Ectodermal cell (in vitro differentiated cells): ENCODE measurements at regions not wholly inside any gene's neighbourhood (a gene's known extent, or its start where the extent isn't known, plus 50 kb on each side); places are given as distances from the start of the nearest gene placed in this dataset.
"Not testable (repeated sequence)": the region's sequence is repeated elsewhere in the genome, so short reads cannot be mapped to it uniquely, and the experiment has no call there.

Source experiments
- H3K27ac ChIP-seq: 2 replicates; pipeline ENCODE4 v1.7.0; 2013; ENCODE audit warnings: mild to moderate bottlenecking, low read depth, low read length; ENCODE audit not compliant: insufficient read depth, poor library complexity, severe bottlenecking
- H3K27me3 ChIP-seq: 2 replicates; pipeline ENCODE4 v1.7.0; 2013; ENCODE audit warnings: mild to moderate bottlenecking, low read length; ENCODE audit not compliant: insufficient read depth, control insufficient read depth, poor library complexity, severe bottlenecking
- H3K36me3 ChIP-seq: one replicate; pipeline ENCODE4 v1.7.0; 2013; ENCODE audit warnings: low read length; ENCODE audit not compliant: control insufficient read depth, insufficient read depth
- H3K4me1 ChIP-seq: one replicate; pipeline ENCODE4 v1.7.0; 2013; ENCODE audit warnings: low read length; ENCODE audit not compliant: control insufficient read depth, insufficient read depth
- H3K4me3 ChIP-seq: 2 replicates; pipeline ENCODE4 v1.7.0; 2013; ENCODE audit warnings: low read depth, low read length, control low read depth; ENCODE audit not compliant: insufficient read depth
- H3K9me3 ChIP-seq: 2 replicates; pipeline ENCODE4 v1.7.0; 2013; ENCODE audit warnings: mild to moderate bottlenecking, low read length, moderate library complexity; ENCODE audit not compliant: control insufficient read depth
- WGBS, 2 experiments: methylation state at CpG; one replicate each; pipeline ENCODE4 v1.1.7; 2013; ENCODE audit warnings: missing lambda C conversion rate in 2 of 2; 5-methylcytosine and 5-hydroxymethylcytosine counted together

GRCh38 chr18:21960189-21960588 is 209.2 kb upstream of the GATA6 start:
- Histone ChIP-seq H3K4me1 (no peaks in the 10 kb centered on the region), H3K4me3 (no peak overlapping the region), H3K27me3 (no peaks in the 10 kb centered on the region), H3K36me3 (no peaks in the 10 kb centered on the region), H3K9me3 (no peaks in the 10 kb centered on the region), H3K27ac (no peak overlapping the region)
- WGBS, 2 experiments = 91 to 94% methylated on average over 8 of the region's 8 CpGs

- H3K27ac ChIP-seq = no peak overlapping the region
- H3K4me1 ChIP-seq = no peaks in the 10 kb centered on the region
- H3K9me3 ChIP-seq = no peaks in the 10 kb centered on the region
- 91 to 96% methylated on average over 5 of the region's 5 CpGs for WGBS, 2 experiments
- H3K36me3 ChIP-seq = no peaks in the 10 kb centered on the region
- H3K27me3 ChIP-seq = no peaks in the 10 kb centered on the region
- no peak overlapping the region for H3K4me3 ChIP-seq
Measured at GRCh38 chr18:21963336-21963735, 206.1 kb upstream of the GATA6 start.

- Histone ChIP-seq H3K27ac (no peak overlapping the region), H3K9me3 (no peaks in the 10 kb centered on the region), H3K27me3 (no peaks in the 10 kb centered on the region), H3K36me3 (no peaks in the 10 kb centered on the region), H3K4me1 (no peaks in the 10 kb centered on the region), H3K4me3 (no peak overlapping the region)
- WGBS, 2 experiments = 92 to 93% methylated on average over 4 of the region's 4 CpGs
Measured at GRCh38 chr18:21968338-21968737, 201.1 kb upstream of the GATA6 start.

DNA sequence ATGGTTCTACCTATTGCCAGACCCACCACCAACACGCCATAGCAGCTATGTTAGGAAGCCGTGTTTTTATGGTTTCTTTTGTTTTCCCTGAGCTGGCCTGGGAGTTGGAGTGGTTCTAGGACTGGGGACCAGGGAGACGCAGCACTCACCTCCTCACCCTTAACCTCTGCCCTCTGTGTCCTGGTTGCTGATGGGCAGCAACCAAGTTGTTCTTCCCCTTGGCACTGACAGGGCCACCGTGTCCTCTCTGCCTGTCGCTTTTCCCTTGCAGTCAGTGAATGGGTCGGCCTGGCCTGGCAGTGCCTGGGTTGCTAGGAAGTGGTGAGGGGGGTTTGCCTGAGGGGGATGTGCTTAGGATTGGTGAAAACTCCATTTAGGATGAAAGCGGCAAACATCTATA is 197.1 kb upstream of the GATA6 start:
- H3K36me3 ChIP-seq = no peaks in the 10 kb centered on the region
- H3K9me3 ChIP-seq = no peaks in the 10 kb centered on the region
- no peaks in the 10 kb centered on the region for H3K27me3 ChIP-seq
- H3K4me3 ChIP-seq = no peak overlapping the region
- 92 to 96% methylated on average over 6 to 7 of the region's 7 CpGs for WGBS, 2 experiments
- no peaks in the 10 kb centered on the region for H3K4me1 ChIP-seq
- no peak overlapping the region for H3K27ac ChIP-seq

- peaks cover 12% of the 10 kb centered on the region for H3K4me1 ChIP-seq
- WGBS, 2 experiments = 97 to 100% methylated on average over 1 of the region's 1 CpG
- H3K9me3 ChIP-seq, H3K27ac ChIP-seq, H3K27me3 ChIP-seq, H3K4me3 ChIP-seq, H3K36me3 ChIP-seq: not testable (repeated sequence)
Measured at GRCh38 chr18:21975954-21976353, 193.4 kb upstream of the GATA6 start.

- H3K4me1 ChIP-seq = peaks cover 17% of the 10 kb centered on the region
- no peak overlapping the region for H3K27ac ChIP-seq
- 63 to 70% methylated on average over 12 to 13 of the region's 13 CpGs for WGBS, 2 experiments
- H3K4me3 ChIP-seq = no peak overlapping the region
- no peaks in the 10 kb centered on the region for H3K36me3 ChIP-seq
- no peaks in the 10 kb centered on the region for H3K27me3 ChIP-seq
- H3K9me3 ChIP-seq = no peaks in the 10 kb centered on the region
Measured at GRCh38 chr18:21978546-21979170, 190.7 kb upstream of the GATA6 start.

GRCh38 chr18:21979171-21979560 is 190.2 kb upstream of the GATA6 start:
- peaks cover 17% of the 10 kb centered on the region for H3K4me1 ChIP-seq
- WGBS, 2 experiments = 49 to 69% methylated on average over 4 of the region's 4 CpGs
- H3K27me3 ChIP-seq = no peaks in the 10 kb centered on the region
- no peaks in the 10 kb centered on the region for H3K9me3 ChIP-seq
- no peak overlapping the region for H3K27ac ChIP-seq
- H3K4me3 ChIP-seq = no peak overlapping the region
- no peaks in the 10 kb centered on the region for H3K36me3 ChIP-seq

DNA sequence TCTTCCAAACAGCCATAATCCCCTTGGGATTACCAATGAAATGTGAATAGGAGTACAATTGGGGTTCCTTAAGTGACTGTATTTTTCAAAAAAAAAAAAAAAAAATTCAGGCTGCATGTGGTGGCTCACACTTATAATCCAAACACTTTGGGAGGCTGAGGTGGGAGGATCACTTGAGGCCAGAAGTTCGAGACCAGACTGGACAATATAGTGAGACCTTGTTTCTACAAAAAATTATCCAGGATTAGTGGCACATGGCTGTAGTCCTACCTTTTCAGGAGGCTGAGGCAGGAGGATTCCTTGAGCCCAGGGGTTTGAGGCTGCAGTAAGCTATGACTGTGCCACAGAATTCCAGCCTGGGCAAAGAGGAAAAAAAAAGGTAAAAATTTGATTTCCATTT is 189.6 kb upstream of the GATA6 start:
- 96 to 100% methylated on average over 1 of the region's 1 CpG for WGBS, 2 experiments
- Histone ChIP-seq H3K36me3 (no peaks in the 10 kb centered on the region), H3K27ac (no peak overlapping the region), H3K4me1 (peaks cover 17% of the 10 kb centered on the region), H3K9me3 (no peaks in the 10 kb centered on the region), H3K4me3 (no peak overlapping the region), H3K27me3 (no peaks in the 10 kb centered on the region)

- H3K4me1 ChIP-seq = peaks cover 17% of the 10 kb centered on the region
- H3K27me3 ChIP-seq = no peaks in the 10 kb centered on the region
- no peak overlapping the region for H3K27ac ChIP-seq
- H3K4me3 ChIP-seq = no peak overlapping the region
- no peaks in the 10 kb centered on the region for H3K9me3 ChIP-seq
- WGBS, 2 experiments = 77 to 78% methylated on average over 5 of the region's 5 CpGs
- H3K36me3 ChIP-seq = no peaks in the 10 kb centered on the region
Measured at GRCh38 chr18:21980744-21981143, 188.6 kb upstream of the GATA6 start.

DNA sequence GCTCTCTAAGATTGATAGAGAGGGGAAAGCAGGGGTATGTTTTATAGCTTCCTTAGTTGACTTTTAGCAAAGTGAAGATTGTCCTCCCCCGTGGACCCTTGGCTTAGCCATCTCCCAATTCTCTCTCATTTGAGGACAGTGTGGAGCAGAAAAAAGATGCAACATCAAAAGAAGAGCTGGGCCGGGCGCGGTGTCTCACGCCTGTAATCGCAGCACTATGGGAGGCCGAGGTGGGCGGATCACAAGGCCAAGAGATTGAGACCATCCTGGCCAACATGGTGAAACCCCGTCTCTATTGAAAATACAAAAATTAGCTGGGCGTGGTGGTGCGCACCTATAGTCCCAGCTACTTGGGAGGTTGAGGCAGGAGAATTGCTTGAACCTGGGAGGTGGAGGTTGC is 187.9 kb upstream of the GATA6 start:
- H3K36me3 ChIP-seq, H3K27me3 ChIP-seq, H3K4me3 ChIP-seq, H3K9me3 ChIP-seq, H3K27ac ChIP-seq: not testable (repeated sequence)
- WGBS, 2 experiments = 89 to 95% methylated on average over 11 of the region's 11 CpGs
- peaks cover 17% of the 10 kb centered on the region for H3K4me1 ChIP-seq

GRCh38 chr18:21991081-21991534 is 178.3 kb upstream of the GATA6 start:
- peak overlapping the region; percentile 52 for H3K27ac ChIP-seq
- H3K4me3 ChIP-seq = no peak overlapping the region
- H3K36me3 ChIP-seq = no peaks in the 10 kb centered on the region
- no peaks in the 10 kb centered on the region for H3K9me3 ChIP-seq
- no peaks in the 10 kb centered on the region for H3K27me3 ChIP-seq
- peaks cover 4% of the 10 kb centered on the region for H3K4me1 ChIP-seq
- 0% methylated on average over 1 of the region's 1 CpG for WGBS, 2 experiments
